ENCODE measurements at regions not wholly inside any gene's neighbourhood (a gene's known extent, or its start where the extent isn't known, plus 50 kb on each side); places are given as distances from the start of the nearest gene placed in this dataset.
"Not testable (repeated sequence)": the region's sequence is repeated elsewhere in the genome, so short reads cannot be mapped to it uniquely, and the experiment has no call there.

GRCh38 chr13:103618151-103618550, 551.9 kb upstream of the SLC10A2 start:
- in situ Hi-C loops (cut with MboI; ENCODE audit: low sequenced_read_pairs) = no loop called here

DNA sequence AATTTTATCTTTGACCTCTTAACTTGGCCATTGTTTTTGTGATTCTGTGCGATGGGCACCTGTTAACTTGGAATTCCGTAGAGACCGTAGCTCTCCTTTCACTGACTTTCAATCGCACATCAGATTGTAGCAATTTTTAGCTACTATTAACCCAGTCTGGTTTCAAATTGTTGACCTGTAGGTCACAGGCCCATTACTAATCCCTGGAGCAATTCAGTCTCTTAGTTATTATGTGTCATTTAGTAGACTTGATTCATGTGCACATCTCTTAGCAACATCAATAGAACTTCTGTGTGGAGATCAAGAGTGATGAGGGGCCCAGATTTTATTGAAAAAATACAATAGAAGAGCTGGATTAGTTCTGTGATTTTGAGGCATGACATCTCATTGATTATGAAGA, 549.6 kb upstream of the SLC10A2 start:
- in situ Hi-C loops (cut with MboI; ENCODE audit: low sequenced_read_pairs) = no loop called here

DNA sequence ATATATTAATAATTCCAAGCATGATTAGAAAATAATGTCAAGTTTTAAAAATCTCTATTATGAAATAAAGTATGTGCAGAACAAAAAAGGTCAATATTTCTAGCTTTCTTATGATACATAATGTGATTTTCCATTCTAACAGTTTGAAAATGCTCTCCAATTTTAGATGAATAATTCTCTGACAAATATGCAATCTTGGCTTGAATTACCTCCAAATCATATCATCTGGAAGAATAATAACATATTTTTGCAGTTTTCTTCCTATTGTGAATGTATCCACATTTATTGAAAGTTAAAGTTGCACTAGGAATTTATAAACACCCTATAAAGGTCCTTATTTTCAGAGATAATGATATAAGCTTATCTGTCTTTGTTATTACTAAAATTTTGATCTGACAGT, 548.5 kb upstream of the SLC10A2 start:
- in situ Hi-C loops (cut with MboI; ENCODE audit: low sequenced_read_pairs) = no loop called here

DNA sequence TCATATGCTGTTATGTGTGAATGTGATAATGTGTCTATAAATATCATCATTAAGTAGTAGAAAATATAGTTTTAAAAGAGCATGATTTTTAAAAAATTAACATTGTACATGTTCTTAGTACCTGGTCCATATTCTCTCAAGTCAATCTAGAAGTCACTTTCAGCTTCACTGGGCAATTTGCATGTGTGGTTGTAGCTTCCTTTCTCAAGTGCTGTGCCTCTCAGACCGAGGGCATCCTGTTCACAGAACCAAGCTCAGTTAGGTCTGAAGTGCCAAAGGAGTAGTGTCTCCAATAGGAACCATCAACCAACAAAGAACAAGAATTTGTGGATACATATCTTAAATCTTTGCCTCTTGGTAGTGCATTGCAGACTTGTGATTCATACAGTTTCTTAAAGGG, 541.8 kb upstream of the SLC10A2 start:
- in situ Hi-C loops (cut with MboI; ENCODE audit: low sequenced_read_pairs) = no loop called here

DNA sequence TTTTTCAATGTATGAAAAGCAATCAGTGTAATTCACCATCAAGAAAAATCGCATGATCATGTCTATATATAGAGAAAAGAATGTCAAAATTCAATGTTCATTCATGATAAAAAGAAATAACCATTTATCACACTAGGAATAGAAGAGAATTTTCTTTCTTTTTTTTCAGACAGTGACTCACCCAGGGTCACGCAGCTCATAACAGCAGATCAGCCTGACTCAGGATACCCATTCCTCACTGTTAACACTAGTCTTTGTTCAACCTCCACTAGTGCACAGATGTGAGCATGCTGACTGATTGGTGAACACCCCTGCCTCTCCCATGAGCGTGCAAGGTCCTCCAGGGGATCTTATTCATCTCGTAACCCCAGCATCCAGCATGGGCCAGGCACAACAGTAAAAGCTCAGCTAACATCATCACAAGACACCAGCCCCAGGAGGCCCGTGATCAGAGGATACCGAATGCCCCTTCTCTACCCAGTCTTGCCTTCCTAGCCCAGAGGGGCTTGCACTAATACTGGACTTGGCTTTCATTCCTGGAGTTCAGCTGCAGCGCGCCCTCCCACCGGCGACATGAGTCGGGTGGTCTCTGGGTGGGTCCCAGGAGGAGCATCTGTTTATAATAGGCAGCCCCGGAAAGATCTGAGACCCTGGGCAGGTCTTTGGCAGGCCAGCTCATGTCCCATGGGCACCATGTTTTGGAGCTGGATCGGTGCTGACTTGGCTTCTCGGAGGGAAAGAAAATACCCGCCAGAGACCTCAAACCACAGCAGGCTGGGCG, 539.5 kb upstream of the SLC10A2 start:
- in situ Hi-C loops (cut with MboI; ENCODE audit: low sequenced_read_pairs) = no loop called here

GRCh38 chr13:103599870-103600269, 533.7 kb upstream of the SLC10A2 start:
- in situ Hi-C loops (cut with MboI; ENCODE audit: low sequenced_read_pairs) = not testable (repeated sequence)

DNA sequence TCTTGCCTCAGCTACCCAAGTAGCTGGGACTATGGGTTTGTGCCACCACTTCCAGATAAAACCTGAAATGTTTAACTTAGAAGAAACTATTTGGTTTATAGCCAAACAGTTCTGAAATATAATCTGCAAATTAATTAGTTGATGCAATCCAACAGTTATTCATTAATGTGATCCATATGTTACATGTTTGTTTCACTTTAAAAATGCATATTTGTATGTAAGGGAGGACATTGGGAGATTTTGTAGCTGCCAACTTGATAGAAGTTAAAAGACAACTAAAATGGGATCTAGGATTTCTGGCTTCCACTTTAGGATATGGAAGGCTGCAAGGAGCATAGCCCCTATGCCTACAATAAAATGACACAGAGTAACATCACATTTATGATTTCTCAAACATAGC, 532.5 kb upstream of the SLC10A2 start:
- in situ Hi-C loops (cut with MboI; ENCODE audit: low sequenced_read_pairs) = no loop called here

- in situ Hi-C loops (cut with MboI; ENCODE audit: low sequenced_read_pairs) = no loop called here
Observed at GRCh38 chr13:103573446-103573845, 507.2 kb upstream of the SLC10A2 start.

DNA sequence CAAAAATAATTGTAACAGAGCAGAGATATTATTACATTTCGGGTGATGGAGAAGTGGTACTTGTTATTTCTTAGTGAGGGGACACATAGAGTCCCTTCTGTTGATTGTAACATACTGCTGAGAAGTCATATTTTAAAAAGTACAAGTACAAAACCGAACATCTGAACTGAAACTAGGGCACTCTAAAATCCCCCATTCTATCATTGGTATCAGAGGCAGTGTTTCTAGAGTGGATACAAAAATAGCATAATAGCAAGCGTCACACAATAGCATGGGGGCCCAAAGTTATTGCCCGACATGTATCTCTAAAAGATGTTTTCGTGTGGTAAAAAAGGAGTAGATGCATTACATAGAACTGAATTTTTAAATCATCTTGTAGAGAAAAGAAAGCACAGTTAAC, 502.1 kb upstream of the SLC10A2 start:
- in situ Hi-C loops (cut with MboI; ENCODE audit: low sequenced_read_pairs) = no loop called here

DNA sequence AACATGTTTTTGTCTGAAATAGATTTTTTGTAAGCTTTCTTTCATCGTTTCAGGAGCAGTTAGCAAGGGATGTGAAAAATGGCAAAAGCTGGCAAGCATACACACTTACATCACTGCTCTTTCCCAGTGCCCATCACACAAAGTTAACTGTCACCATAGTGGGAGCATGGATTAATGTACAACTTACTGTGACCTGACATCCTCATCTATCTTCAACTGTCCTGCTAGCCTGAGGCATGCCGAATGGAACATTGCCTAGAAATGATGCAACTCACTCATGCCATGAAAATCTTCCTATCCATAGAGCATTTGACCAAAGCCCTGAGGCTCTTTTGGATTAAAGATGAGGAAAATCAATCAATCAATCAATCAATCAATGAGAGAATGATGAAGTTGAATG, 491.7 kb upstream of the SLC10A2 start:
- in situ Hi-C loops (cut with MboI; ENCODE audit: low sequenced_read_pairs) = no loop called here

- in situ Hi-C loops (cut with MboI; ENCODE audit: low sequenced_read_pairs) = no loop called here
Observed at GRCh38 chr13:103556681-103557080, 490.5 kb upstream of the SLC10A2 start.

- in situ Hi-C loops (cut with MboI; ENCODE audit: low sequenced_read_pairs) = no loop called here
Observed at GRCh38 chr13:103547914-103548313, 481.7 kb upstream of the SLC10A2 start.

DNA sequence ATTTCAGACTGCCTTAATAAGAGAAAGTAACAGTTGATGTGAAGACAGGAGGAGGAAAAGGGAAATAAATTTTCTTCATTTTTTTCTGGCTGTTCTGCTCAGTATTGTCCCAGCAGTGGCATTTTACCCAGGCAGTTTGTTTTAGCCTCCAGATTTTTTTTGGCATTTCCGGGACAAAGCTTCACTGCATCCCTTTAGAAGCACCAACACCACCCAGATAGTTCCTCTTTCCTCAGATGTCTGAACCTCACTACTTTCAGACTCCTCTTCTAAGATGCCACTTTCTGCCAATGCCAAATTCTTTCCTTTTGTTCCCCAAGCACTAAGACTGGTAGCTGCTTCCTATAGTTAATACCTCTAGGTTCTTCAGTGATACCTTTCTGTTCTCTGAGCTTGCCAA, 480.1 kb upstream of the SLC10A2 start:
- in situ Hi-C loops (cut with MboI; ENCODE audit: low sequenced_read_pairs) = no loop called here

DNA sequence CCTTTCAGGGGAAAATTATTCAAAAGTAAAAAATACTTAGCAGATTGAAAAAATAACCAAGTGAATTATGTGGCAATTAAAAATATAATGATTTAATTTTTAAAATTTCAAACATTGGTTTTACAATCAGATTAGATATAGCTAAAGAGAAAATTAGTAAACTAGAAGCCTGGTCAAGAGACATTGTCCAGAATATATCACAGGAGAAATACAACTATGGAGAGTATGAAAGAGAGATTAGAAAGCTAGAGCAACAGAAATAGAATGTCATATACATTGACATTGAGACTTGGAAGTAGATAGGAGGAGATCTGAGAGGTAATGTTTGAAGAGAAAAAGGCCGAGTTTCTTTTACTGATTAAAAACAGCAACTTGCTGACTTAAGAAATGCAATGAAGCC, 476.4 kb upstream of the SLC10A2 start:
- in situ Hi-C loops (cut with MboI; ENCODE audit: low sequenced_read_pairs) = no loop called here

DNA sequence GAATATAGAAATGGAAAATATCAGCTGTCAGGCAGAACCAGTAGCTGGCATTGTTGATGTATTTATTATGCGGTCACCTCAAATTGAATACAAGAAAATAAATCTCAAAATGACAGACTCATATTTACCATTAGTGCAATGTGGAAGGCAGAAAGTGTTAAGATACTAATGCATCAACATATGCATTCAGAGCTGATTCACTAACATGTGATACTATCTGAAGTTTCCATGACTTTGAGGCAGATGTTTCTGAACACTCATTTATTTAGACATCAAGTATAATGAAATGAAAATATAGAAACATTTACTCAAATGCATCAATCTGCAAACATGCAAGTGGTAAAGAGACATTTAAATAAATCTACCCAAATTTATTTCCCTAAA, 474.2 kb upstream of the SLC10A2 start:
- in situ Hi-C loops (cut with MboI; ENCODE audit: low sequenced_read_pairs) = no loop called here

DNA sequence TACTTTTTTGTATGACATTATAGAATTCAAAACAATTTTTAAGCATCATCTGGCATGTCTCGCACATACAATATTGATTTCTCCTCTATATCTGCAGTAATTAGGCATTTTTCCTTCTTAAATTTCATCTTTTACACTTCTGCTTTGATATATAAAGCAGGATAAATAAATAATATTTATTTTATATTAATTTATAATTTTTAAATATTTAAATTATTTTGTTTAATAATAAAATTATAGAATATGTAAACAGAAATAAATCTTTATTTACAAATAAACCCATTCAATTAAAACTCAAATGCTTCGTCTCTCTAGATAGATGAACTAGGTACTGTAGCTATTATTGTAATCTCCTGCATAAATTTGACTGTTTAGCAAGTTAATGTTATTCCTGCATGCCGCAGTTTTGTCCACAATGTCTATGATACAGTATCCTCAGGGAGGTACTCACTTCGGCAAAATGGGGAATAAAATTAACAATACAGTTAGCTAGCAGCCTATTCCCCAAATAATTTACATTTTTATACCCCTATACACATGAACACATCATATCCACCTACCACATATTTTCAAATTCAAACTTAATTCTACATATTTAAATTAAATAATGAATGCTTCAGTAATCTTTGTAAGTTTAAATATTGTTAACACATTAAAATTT, 473.6 kb upstream of the SLC10A2 start:
- in situ Hi-C loops (cut with MboI; ENCODE audit: low sequenced_read_pairs) = no loop called here

DNA sequence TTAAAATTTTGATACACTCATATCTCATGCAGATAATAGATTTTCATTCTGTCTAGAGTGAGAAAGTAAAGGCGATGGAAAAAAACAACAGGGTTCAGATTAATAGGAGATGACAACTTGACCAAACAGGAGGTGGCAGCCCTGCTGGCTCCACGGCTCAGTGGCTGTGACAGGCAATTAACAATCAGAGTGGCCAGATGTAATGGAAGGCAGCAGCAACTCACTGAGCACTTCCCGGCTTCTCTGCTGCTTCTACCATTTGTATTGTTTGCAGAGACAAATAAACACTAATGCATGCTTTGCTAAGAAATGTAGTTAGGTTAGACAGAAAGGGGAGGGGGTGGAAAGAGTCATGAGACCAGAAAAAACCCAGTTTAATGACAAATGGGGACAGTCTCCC, 473.0 kb upstream of the SLC10A2 start:
- in situ Hi-C loops (cut with MboI; ENCODE audit: low sequenced_read_pairs) = no loop called here

DNA sequence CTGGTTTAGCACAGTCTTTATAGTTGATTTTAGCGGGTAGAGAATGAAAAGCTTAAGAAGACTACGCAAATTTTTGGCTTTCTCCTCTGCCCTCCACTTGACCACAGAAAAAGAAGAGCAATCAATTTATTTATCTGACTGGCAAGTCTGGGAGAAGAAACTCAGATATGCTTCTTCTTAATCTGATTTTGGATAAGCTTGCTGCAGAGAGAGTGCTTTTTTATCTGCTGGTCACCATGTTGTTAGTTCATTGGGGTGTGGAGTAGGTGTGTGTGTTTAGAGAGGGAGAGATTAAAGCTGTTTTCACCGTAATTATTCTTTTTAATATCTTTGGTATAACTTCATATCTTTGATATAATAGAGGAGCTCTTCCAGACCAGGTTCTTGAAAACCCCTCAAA, 471.4 kb upstream of the SLC10A2 start:
- in situ Hi-C loops (cut with MboI; ENCODE audit: low sequenced_read_pairs) = no loop called here

GRCh38 chr13:103531278-103531677, 465.1 kb upstream of the SLC10A2 start:
- in situ Hi-C loops (cut with MboI; ENCODE audit: low sequenced_read_pairs) = no loop called here

- in situ Hi-C loops (cut with MboI; ENCODE audit: low sequenced_read_pairs) = no loop called here
Observed at GRCh38 chr13:103528437-103528836, 462.2 kb upstream of the SLC10A2 start.

GRCh38 chr13:103525530-103525929, 459.3 kb upstream of the SLC10A2 start:
- in situ Hi-C loops (cut with MboI; ENCODE audit: low sequenced_read_pairs) = no loop called here

GRCh38 chr13:103523858-103524257, 457.6 kb upstream of the SLC10A2 start:
- in situ Hi-C loops (cut with MboI; ENCODE audit: low sequenced_read_pairs) = no loop called here

- in situ Hi-C loops (cut with MboI; ENCODE audit: low sequenced_read_pairs) = no loop called here
Observed at GRCh38 chr13:103521532-103521931, 455.3 kb upstream of the SLC10A2 start.

Data from HL-60/S4 (cell line).